ENCODE measurements at regions not wholly inside any gene's neighbourhood (a gene's known extent, or its start where the extent isn't known, plus 50 kb on each side); places are given as distances from the start of the nearest gene placed in this dataset.

DNA sequence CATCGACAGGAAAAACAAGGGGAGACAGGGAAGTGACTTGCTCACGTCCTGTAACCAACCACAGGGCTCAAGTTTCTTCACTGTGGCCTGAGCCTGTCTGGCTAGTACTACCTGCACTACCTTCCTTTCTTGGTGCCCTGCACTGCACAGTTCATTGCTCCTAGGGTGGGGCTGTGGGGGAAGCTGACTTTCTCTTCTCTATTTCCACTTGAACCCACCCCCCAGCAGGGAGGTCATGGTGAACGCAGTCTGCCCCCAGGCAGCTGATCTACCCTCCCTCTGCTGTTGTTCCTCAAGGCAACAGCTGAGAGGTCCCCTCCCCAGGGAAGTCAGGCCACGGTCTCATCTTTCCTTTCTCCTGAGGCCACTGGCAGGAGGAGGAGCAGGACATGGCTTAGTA lies 532.1 kb downstream of the SOX11 start:
- H3K4me3 ChIP-seq (ENCODE audit: low read depth, low read length) = no peak overlapping the region
- TF ChIP-seq, protein P1, sequence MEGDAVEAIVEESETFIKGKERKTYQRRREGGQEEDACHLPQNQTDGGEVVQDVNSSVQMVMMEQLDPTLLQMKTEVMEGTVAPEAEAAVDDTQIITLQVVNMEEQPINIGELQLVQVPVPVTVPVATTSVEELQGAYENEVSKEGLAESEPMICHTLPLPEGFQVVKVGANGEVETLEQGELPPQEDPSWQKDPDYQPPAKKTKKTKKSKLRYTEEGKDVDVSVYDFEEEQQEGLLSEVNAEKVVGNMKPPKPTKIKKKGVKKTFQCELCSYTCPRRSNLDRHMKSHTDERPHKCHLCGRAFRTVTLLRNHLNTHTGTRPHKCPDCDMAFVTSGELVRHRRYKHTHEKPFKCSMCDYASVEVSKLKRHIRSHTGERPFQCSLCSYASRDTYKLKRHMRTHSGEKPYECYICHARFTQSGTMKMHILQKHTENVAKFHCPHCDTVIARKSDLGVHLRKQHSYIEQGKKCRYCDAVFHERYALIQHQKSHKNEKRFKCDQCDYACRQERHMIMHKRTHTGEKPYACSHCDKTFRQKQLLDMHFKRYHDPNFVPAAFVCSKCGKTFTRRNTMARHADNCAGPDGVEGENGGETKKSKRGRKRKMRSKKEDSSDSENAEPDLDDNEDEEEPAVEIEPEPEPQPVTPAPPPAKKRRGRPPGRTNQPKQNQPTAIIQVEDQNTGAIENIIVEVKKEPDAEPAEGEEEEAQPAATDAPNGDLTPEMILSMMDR (IDR thresholded peaks at IDR 0.05; ENCODE audit: borderline replicate concordance, insufficient read depth, low read depth, low read length) = no peak

DNA sequence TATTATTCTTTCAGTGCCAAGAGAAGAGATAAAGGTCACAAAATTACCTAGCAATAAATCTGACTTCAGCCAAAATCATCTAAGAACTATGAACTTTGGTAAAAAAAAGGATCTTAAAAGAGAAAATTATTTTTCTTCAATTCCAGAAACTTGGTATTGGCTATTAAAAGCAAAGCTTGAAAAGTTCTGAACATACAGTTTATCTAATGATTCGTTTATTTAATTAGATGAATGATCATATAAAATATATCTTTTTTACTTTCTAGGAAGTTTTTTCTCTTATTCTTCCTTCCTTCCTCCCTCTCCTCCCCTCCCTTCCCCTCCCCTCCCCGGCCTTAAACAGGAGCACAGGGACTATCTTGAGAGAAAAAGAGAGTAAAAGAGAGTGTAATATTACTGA lies 536.1 kb downstream of the SOX11 start:
- TF ChIP-seq, protein P1 (IDR thresholded peaks at IDR 0.05; ENCODE audit: borderline replicate concordance, insufficient read depth, low read depth, low read length) = no peak
- no peak overlapping the region for H3K4me3 ChIP-seq (ENCODE audit: low read depth, low read length)

DNA sequence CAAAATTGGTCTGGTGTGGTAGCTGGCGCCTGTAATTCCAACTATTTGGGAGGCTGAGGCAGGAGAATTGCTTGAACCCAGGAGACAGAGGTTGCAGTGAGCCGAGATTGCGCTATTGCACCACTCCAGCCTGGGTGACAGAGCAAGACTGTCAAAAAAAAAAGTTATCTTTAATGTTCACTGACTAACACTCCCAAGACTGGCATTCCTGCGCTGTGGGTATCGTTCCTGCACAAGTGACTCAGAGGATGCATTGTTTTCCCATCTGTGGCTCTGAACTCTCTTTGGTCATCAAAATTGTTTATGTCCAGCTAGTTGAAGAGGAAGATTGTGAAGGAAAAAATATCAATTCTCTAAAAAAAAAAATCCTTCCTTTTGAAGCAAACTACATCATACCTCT lies 539.0 kb downstream of the SOX11 start:
- TF ChIP-seq, protein P1 (IDR thresholded peaks at IDR 0.05; ENCODE audit: borderline replicate concordance, insufficient read depth, low read depth, low read length) = no peak
- no peak overlapping the region for H3K4me3 ChIP-seq (ENCODE audit: low read depth, low read length)

DNA sequence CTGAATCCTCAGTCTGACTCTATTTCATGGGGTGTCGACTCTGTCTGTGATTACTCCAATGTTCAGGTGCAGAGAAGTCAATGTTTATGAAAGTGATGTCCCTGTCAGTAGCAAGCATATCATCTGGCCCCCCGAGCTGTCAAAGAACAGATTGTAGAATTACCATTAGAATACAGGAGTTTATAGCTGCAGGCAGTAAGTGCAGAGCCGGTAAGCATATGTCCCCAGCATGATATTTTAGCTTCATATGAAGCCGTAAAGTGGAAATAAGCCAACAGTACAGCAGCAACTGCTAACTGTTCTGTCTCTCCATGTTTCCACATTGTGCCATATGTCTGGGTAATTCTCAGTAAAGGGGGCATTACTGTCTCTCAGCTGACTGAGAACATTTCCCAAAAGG lies 541.8 kb downstream of the SOX11 start:
- no peak overlapping the region for H3K4me3 ChIP-seq (ENCODE audit: low read depth, low read length)
- TF ChIP-seq, protein P1 (IDR thresholded peaks at IDR 0.05; ENCODE audit: borderline replicate concordance, insufficient read depth, low read depth, low read length) = no peak

DNA sequence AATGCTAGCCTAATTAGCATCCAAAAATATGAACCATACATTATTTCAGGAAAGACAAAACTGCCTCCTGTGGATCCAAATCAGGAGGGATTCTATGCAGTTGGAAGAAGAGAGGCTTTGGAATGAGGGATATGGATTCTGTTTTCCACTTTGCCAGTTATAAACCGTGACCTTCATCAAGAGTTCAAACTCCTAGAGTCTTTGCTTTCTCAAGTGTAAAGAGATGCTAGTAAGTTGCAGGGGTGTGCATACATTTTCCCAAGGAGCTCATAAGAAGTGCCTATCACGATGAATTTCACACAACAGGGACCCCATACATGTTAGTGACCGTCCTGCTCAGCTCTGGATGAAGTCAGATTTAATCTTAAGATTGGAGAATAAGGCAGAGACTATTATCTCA lies 542.5 kb downstream of the SOX11 start:
- no peak overlapping the region for H3K4me3 ChIP-seq (ENCODE audit: low read depth, low read length)
- TF ChIP-seq, protein P1 (IDR thresholded peaks at IDR 0.05; ENCODE audit: borderline replicate concordance, insufficient read depth, low read depth, low read length) = no peak

DNA sequence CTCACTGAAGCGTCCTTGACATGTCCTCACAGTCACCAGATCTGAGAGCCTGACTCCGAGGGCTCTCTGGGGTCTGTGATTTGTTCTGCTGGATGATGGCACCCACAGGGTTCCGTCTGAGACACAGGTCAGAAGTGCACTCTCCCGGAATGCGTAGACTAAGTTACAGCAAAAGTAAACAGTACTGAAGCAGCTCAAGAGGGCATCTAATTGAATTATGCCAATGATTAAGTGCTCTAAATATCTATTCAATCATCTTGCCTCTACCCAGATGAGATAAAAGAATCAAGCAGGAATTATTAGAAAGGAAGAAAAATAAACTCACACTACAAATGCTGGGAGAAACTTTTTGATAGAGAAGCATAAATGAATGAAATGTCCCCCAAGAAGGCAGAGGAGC lies 544.1 kb downstream of the SOX11 start:
- no peak overlapping the region for H3K4me3 ChIP-seq (ENCODE audit: low read depth, low read length)
- TF ChIP-seq, protein P1 (IDR thresholded peaks at IDR 0.05; ENCODE audit: borderline replicate concordance, insufficient read depth, low read depth, low read length) = no peak

DNA sequence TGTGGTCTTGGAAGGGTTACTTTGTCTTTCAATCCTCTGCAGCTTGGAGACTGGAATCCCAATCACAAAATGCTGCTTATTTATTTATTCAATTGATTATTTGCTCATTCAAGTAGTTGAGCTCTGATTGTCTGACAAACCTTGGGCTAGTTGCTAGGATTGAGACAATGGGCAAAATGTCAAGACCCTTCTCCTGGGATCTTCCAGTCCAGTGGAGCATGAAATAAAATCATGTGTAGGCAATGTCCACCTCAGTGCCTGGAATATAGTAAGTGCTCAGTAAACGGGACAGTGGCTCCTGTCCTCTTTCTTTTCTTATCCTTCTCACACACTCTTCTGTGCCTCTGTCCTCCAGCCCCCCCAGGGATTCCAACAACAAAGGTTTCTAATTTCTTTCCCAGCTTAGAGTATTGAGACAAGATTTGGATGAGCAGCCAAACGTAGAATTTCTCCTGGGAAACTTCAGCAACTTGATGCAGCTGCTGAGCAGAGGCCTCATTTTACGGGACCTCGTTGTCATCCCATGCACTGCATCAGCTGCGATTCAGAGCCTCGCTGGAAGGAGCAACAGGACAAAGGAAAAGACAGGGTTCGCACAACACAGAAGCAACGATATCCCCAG lies 545.0 kb downstream of the SOX11 start:
- TF ChIP-seq, protein P1 (IDR thresholded peaks at IDR 0.05; ENCODE audit: borderline replicate concordance, insufficient read depth, low read depth, low read length) = no peak
- no peak overlapping the region for H3K4me3 ChIP-seq (ENCODE audit: low read depth, low read length)

Data from GM12875 (cell line).